Loucy (cell line): ENCODE measurements at regions not wholly inside any gene's neighbourhood (a gene's known extent, or its start where the extent isn't known, plus 50 kb on each side); places are given as distances from the start of the nearest gene placed in this dataset.
"Not testable (repeated sequence)": the region's sequence is repeated elsewhere in the genome, so short reads cannot be mapped to it uniquely, and the experiment has no call there.

Experiments
- CTCF ChIP-seq: fragments of 200-600 bp; sonication (generic); conservative IDR thresholded peaks from 2 replicates; pipeline ENCODE4 v1.5.1; 2014; ENCODE audit warnings: mild to moderate bottlenecking, antibody characterized with exemption, low read length
- EZH2phosphoT487 ChIP-seq: fragments of 200-600 bp; IDR thresholded peaks from 2 replicates; pipeline ENCODE4 v1.6.1; 2018; ENCODE audit warnings: antibody characterized with exemption, mild to moderate bottlenecking, moderate library complexity, borderline replicate concordance

GRCh38 chr3:88886624-88887023 lies 220.8 kb upstream of the EPHA3 start:
- TF ChIP-seq CTCF, EZH2phosphoT487: not testable (repeated sequence)
